ENCODE measurements at regions not wholly inside any gene's neighbourhood (a gene's known extent, or its start where the extent isn't known, plus 50 kb on each side); places are given as distances from the start of the nearest gene placed in this dataset.

GRCh38 chr3:18295171-18295920 is 129.8 kb downstream of the SATB1 start:
- peak; percentile 37 for DNase-seq (ENCODE audit: low read depth)

GRCh38 chr3:18290157-18290556 is 135.0 kb downstream of the SATB1 start:
- no peak for DNase-seq (ENCODE audit: low read depth)

GRCh38 chr3:18288243-18288642 is 136.9 kb downstream of the SATB1 start:
- no peak for DNase-seq (ENCODE audit: low read depth)

GRCh38 chr3:18284716-18285115 is 140.4 kb downstream of the SATB1 start:
- DNase-seq (ENCODE audit: low read depth): no peak

DNA sequence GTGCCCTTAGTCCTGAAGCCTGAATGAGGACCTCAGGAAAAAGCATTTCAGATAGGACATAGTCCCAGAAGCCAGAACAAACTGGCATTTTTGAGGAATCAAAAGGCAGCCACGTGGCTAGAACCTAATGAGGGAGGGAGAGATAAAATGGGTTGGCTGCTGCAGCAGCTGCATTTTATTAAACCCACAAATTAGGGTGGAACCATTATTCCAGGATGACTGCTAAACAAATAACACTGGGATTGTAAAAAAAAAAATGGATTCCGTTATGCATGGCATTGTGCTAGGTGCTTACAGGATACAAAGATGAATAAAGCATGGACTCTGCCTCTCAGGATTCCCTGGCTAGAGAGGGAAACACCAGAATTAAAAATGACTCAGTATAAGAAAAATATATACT is 141.5 kb downstream of the SATB1 start:
- DNase-seq (ENCODE audit: low read depth): no peak

GRCh38 chr3:18282507-18282906 is 142.6 kb downstream of the SATB1 start:
- no peak for DNase-seq (ENCODE audit: low read depth)

GRCh38 chr3:18279226-18279737 is 145.9 kb downstream of the SATB1 start:
- DNase-seq (ENCODE audit: low read depth): no peak

GRCh38 chr3:18264853-18265252 is 160.3 kb downstream of the SATB1 start:
- DNase-seq (ENCODE audit: low read depth): no peak

- DNase-seq (ENCODE audit: low read depth): no peak
Measured at GRCh38 chr3:18264361-18264760, 160.8 kb downstream of the SATB1 start.

DNA sequence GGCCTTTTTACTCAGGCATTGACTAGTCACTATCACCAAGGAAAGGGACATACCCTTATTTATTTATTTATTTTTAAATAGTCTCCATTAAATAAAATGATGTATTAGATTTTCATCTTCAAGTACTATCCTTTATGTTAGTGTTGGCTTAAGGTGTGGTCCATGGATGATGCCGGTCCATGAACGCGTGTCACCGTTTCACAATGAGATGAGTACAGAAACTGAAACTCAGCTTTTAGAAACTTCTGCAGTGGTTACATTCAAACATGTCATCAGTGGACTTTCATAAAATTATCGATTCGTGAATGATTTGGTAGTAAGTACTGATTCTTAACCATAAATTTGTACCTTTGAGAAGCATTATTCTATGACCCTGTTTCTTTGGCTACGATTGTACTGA is 166.6 kb downstream of the SATB1 start:
- no peak for DNase-seq (ENCODE audit: low read depth)

GRCh38 chr3:18252578-18252977 is 172.6 kb downstream of the SATB1 start:
- DNase-seq (ENCODE audit: low read depth): no peak

DNA sequence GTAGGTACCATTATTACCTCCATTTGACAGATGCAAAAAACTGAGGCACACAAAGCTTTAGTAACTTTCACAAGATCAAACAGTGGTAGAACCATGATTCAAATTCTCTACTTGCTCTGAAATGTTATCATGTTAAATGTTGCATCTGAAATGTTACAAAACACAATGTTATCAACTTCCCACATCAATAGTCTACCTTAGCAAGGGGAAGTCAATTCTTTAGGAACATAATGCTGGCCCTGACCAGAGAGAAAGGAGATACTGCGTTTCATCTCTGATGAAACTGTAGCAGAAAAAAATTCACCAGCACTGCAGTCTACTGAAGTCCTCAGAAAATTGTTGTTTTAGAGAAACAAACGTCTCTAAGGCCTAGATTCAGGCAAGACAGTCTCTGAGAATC is 174.1 kb downstream of the SATB1 start:
- DNase-seq (ENCODE audit: low read depth): no peak

- no peak for DNase-seq (ENCODE audit: low read depth)
Measured at GRCh38 chr3:18249126-18249525, 176.0 kb downstream of the SATB1 start.

- DNase-seq (ENCODE audit: low read depth): no peak
Measured at GRCh38 chr3:18247776-18248310, 177.3 kb downstream of the SATB1 start.

DNA sequence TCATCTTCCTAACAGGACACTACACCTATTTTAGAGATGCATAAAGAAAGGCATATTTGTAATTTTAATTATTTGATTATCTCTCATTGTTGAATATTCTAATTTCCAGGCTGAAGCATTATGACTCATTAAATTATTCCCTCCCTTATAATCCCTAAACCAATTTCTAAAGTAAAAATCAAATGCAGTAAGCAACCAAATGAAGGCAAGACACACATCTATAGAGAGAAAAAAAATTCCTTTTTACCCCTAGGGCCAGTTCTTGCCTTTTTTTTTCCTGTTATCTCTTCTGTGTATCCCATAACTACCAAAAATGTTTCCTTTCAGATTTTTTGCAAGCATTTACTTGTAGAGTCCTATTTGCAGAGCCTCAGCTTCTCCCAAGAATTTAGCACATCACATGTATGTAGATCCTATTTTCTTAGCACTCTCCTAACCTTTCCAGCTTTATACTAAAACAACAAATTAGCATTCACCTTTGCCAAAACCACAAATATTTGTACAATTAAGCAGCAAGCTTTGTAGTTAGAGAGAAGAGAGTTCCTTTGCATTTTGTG is 177.9 kb downstream of the SATB1 start:
- no peak for DNase-seq (ENCODE audit: low read depth)

GRCh38 chr3:18246336-18247060 is 178.6 kb downstream of the SATB1 start:
- peak; percentile 51 for DNase-seq (ENCODE audit: low read depth)

- DNase-seq (ENCODE audit: low read depth): no peak
Measured at GRCh38 chr3:18245721-18246120, 179.4 kb downstream of the SATB1 start.

DNA sequence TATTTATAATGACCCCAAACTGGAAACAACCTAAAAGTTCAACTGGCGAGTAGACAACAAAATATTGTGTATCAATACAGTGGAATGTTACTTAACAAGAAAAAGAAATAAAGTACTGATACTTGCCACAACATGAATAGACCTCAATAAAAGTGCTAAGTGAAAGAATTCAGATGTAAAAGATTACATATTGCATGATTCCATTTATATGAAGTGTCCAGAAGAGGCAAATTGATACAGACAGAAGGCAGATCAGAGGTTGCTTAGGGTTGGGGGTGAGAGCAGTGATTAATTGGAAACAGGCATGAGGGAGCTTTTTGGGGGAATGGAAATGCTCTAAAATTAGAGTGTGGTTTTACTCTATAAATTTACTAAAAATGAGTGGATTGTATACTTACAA is 183.3 kb downstream of the SATB1 start:
- peak; percentile 21 for DNase-seq (ENCODE audit: low read depth)

DNA sequence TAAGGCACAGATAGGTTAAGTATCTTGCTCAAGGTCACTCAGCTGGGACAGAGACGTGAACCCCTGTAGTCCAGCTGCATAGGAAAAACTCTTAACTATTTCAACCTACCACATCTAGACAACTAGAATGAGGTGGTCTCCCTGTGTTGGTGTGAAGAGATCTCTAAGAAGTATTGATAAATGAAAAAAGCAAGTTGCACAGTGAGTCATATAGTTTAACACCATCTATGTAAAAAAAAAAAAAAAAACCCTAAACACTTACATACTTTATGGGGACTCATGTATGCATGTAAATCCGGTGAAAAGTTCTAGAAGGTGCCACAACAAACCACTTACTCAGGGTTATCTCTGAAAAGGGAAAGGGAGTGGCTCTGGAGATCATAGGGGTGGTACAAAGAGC is 185.5 kb downstream of the SATB1 start:
- no peak for DNase-seq (ENCODE audit: low read depth)

DNA sequence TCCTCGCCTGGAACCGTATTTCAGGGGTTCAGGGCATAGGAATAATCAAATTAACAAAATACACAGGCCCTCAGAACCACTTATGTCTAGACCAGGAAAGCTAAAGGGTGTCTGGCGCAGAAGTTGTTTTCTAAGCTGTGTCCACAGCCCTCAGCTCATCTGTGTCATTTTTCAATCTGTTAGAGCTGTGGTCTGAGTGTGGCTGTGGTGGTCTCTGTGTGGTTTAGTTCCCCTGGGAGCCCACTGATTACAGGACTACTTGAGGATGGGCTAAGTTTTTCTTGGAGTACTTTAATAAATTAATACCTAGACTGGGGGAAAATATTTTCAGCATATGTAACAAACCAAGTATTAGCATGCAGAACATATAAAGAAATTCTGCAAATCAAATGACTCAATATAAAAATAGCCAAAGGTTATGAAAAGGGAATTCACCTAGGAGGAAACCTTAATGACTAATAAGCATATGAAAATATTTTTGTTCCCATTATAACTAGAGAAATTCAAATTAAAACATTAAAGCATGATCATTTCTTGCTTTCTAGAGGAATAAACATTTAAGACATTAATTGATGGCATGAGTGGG is 186.3 kb downstream of the SATB1 start:
- no peak for DNase-seq (ENCODE audit: low read depth)

DNA sequence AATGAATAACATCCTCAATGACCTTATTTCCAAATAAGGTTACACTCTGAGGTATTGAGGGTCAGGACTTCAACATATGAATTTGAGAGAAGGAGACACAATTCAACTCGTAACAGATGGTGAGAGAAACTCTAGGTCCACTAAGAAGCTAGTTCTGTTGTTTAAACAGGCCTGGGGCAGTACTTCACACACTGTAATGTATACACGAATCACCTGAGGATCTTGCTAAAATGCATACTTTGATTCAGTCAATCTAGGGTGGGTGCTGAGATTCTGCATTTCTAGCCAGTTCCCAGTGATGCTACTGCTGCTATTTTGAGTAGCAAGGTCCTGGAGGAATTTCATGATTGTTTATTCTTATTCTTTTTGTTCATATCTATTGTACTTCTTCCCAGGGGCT is 186.8 kb downstream of the SATB1 start:
- no peak for DNase-seq (ENCODE audit: low read depth)

DNA sequence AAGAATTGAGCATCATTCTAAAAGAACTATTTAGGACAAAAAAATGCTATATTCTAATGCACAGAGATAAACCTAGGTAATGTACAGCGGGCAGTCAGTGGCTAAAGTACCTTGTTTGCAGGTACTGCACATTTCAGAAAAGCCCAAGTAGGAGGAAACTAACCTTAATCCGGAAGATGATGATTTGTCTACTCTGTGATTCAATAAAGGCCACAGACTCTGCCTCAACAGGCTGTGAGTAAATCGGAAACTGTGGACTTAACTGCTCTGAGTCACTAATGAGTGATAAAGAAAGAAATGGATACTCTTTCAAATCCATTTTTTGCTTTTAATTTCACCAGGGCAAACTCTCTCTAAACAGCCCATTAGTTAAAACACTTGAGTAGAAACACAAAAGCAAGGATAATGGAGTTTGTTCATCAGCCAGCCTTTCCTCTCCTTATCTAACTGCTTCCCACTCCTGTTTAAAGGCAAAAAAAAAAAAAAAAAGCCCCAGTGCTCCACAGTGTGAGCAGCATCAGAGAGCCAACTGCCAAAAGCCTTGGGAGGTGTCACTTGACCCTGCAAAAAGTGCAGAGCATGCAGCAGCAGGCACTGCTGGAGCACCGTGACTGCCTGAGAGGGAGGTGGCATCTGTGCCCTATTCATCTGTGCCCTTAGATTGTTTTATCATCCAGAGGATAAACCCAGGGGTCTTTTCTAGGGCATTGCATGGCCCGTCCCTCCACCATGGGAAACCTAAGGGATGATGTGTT is 187.7 kb downstream of the SATB1 start:
- DNase-seq (ENCODE audit: low read depth): peak; percentile 10
